Natural killer cell (primary cell): ENCODE measurements at regions not wholly inside any gene's neighbourhood (a gene's known extent, or its start where the extent isn't known, plus 50 kb on each side); places are given as distances from the start of the nearest gene placed in this dataset.

Experiments used
- ATAC-seq, 3 donors: fragments of 150-1000 bp in 2 of 3; fragments of 200-7000 bp in 1 of 3; cut with Tn5 transposase; 1 replicate in 1 of 3; 2 replicates in 2 of 3; pipeline ENCODE4 v1.10.0; 2021; ENCODE audit warnings: mild to moderate bottlenecking in 2 of 3, moderate library complexity in 2 of 3
- DNase-seq, 2 donors: peaks; one replicate each; pipeline versions ENCODE4 v3.0.0 to v3.0.0-alpha.2; 2013 to 2021; ENCODE audit warnings: mixed read lengths in 1 of 2
- H3K27ac ChIP-seq: one replicate; pipeline ENCODE4 v1.5.1; 2013; ENCODE audit warnings: mild to moderate bottlenecking, low read length
- H3K27me3 ChIP-seq: one replicate; pipeline ENCODE4 v1.6.1; 2013; ENCODE audit warnings: low read length; ENCODE audit not compliant: control insufficient read depth, insufficient read depth
- H3K36me3 ChIP-seq: one replicate; pipeline ENCODE4 v1.6.1; 2013; ENCODE audit warnings: low read length; ENCODE audit not compliant: control insufficient read depth, insufficient read depth
- H3K4me1 ChIP-seq: one replicate; pipeline ENCODE4 v1.6.1; 2013; ENCODE audit warnings: low read length; ENCODE audit not compliant: control insufficient read depth, insufficient read depth
- H3K4me3 ChIP-seq: one replicate; pipeline ENCODE4 v1.5.1; 2013; ENCODE audit warnings: low read length
- H3K9me3 ChIP-seq: one replicate; pipeline ENCODE4 v1.6.1; 2013; ENCODE audit warnings: low read length; ENCODE audit not compliant: control insufficient read depth, insufficient read depth
- H3K27ac Mint-ChIP-seq, 2 donors: one replicate each; pipeline ENCODE4 v1.8.0; 2022; ENCODE audit warnings: mild to moderate bottlenecking in 2 of 2, mixed read lengths in 2 of 2, moderate library complexity in 1 of 2
- H3K27me3 Mint-ChIP-seq, 2 donors: one replicate each; pipeline ENCODE4 v1.8.0; 2022; ENCODE audit warnings: low read depth in 2 of 2, mixed read lengths in 2 of 2
- H3K36me3 Mint-ChIP-seq: one replicate; pipeline ENCODE4 v1.8.0; 2022; ENCODE audit warnings: mixed read lengths
- H3K4me1 Mint-ChIP-seq, 2 donors: one replicate each; pipeline ENCODE4 v1.8.0; 2022; ENCODE audit warnings: mixed read lengths in 2 of 2
- H3K4me3 Mint-ChIP-seq: one replicate; pipeline ENCODE4 v1.8.0; 2022; ENCODE audit warnings: mild to moderate bottlenecking, moderate library complexity, mixed read lengths
- H3K9me3 Mint-ChIP-seq, 2 donors: one replicate each; pipeline ENCODE4 v1.8.0; 2022; ENCODE audit warnings: mixed read lengths in 2 of 2
- WGBS: methylation state at CpG from one replicate; pipeline ENCODE4 v1.1.7; 2013; ENCODE audit warnings: missing lambda C conversion rate; ENCODE audit not compliant: insufficient coverage; 5-methylcytosine and 5-hydroxymethylcytosine counted together
- intact Hi-C: fragments of 100-400 bp; cut with micrococcal nuclease; formaldehyde crosslinking; loops from one replicate; pipeline ENCODE4 v1.14.2; 2022
- TF ChIP-seq, protein P1 (sequence below): fragments of 200-600 bp; IDR thresholded peaks from one replicate; pipeline ENCODE4 v1.8.0; 2022; ENCODE audit warnings: antibody characterized with exemption

DNA sequence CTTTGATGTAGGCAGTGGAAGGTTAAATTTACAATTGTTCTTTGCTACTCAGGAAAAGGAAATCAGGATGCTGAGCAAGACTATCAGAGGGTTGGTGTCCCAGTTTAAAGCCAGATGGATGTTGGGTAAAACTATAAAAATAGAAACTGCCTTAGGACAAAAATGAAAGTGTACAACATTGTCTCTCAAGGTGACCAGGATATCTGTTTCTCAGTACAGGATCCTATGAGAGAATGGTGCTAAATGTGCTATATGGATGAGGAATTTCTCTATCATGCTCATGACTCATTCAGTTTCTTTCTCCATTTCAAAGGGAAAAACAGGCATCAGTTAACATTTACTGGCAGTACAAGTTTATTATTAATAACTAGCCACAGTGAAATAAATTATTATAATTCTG is 534.2 kb upstream of the GJE1 start:
- Mint-ChIP-seq H3K27ac (no peak overlapping the region), H3K4me1 (no peaks in the 10 kb centered on the region), H3K9me3 (peaks cover 2% of the 10 kb centered on the region in 2 donors), H3K27me3 (no peaks in the 10 kb centered on the region), H3K36me3 (no peaks in the 10 kb centered on the region), H3K4me3 (no peak overlapping the region)
- H3K9me3 ChIP-seq, result no peaks in the 10 kb centered on the region
- H3K4me3 ChIP-seq, result no peak overlapping the region
- no peaks in the 10 kb centered on the region for H3K27me3 ChIP-seq
- H3K4me1 ChIP-seq, result no peaks in the 10 kb centered on the region
- DNase-seq, result no peak
- no peak for ATAC-seq
- no peaks in the 10 kb centered on the region for H3K36me3 ChIP-seq
- H3K27ac ChIP-seq, result no peak overlapping the region
- intact Hi-C loops, result no loop called here
- TF ChIP-seq, protein P1, sequence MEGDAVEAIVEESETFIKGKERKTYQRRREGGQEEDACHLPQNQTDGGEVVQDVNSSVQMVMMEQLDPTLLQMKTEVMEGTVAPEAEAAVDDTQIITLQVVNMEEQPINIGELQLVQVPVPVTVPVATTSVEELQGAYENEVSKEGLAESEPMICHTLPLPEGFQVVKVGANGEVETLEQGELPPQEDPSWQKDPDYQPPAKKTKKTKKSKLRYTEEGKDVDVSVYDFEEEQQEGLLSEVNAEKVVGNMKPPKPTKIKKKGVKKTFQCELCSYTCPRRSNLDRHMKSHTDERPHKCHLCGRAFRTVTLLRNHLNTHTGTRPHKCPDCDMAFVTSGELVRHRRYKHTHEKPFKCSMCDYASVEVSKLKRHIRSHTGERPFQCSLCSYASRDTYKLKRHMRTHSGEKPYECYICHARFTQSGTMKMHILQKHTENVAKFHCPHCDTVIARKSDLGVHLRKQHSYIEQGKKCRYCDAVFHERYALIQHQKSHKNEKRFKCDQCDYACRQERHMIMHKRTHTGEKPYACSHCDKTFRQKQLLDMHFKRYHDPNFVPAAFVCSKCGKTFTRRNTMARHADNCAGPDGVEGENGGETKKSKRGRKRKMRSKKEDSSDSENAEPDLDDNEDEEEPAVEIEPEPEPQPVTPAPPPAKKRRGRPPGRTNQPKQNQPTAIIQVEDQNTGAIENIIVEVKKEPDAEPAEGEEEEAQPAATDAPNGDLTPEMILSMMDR, result no peak

DNA sequence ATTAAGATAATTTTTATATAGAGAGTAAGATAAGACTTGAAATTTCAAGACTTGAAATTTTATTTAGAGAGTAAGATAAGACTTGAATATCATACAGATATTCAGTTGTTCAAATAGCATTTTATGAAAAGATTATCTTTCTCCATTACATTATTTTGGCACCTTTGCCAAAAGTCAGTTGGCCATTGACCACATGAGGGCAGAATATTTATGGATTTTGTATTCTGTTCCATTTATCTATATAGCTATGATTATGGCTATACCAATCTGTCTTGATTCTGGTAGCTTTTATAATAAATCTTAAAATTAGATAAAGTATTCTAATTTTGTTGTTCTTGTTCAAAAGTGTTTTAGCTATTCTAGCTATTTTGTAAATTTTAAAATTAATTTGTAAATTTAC is 537.9 kb upstream of the GJE1 start:
- intact Hi-C loops, result no loop called here

DNA sequence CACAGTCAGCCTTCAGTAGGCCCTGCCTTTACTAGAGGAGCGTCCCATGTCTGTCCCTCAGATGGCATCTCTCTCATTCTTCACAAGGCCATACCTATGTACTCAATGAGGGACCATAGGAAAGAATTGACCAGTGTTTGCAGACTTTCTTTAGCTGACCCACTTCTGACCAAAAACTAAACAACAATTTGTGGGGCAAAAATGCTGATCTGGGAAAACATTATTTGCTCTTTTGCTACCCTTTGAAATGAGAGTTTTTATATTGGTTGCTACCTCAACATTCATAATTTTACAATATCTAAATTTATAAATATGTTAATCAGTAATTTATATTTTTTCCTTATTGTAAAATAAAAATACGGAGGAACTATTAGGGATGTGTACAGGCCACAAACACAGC is 539.4 kb upstream of the GJE1 start:
- WGBS, result 64% methylated on average over 1 of the region's 2 CpGs
- no peak for ATAC-seq
- no peaks in the 10 kb centered on the region for H3K27me3 Mint-ChIP-seq

More for the DNA sequence above, 537.9 kb upstream of the GJE1 start:
- no peak overlapping the region for H3K27ac ChIP-seq
- no peak overlapping the region for H3K4me3 ChIP-seq
- Mint-ChIP-seq H3K9me3 (no peaks in the 10 kb centered on the region), H3K27me3 (no peaks in the 10 kb centered on the region), H3K4me1 (no peaks in the 10 kb centered on the region), H3K27ac (no peak overlapping the region), H3K4me3 (no peak overlapping the region), H3K36me3 (no peaks in the 10 kb centered on the region)
- no peaks in the 10 kb centered on the region for H3K36me3 ChIP-seq
- ATAC-seq (no peak), DNase-seq (no peak)
- H3K9me3 ChIP-seq, result no peaks in the 10 kb centered on the region
- H3K27me3 ChIP-seq, result no peaks in the 10 kb centered on the region
- H3K4me1 ChIP-seq, result no peaks in the 10 kb centered on the region
- TF ChIP-seq, protein P1, result no peak

More for the DNA sequence above, 539.4 kb upstream of the GJE1 start:
- Histone ChIP-seq H3K27ac (no peak overlapping the region), H3K36me3 (no peaks in the 10 kb centered on the region), H3K4me3 (no peak overlapping the region), H3K27me3 (no peaks in the 10 kb centered on the region), H3K4me1 (no peaks in the 10 kb centered on the region), H3K9me3 (no peaks in the 10 kb centered on the region)
- H3K9me3 Mint-ChIP-seq, result no peaks in the 10 kb centered on the region
- no peak for DNase-seq
- no peak overlapping the region for H3K4me3 Mint-ChIP-seq
- TF ChIP-seq, protein P1, result no peak
- H3K27ac Mint-ChIP-seq, result no peak overlapping the region
- intact Hi-C loops, result no loop called here
- H3K36me3 Mint-ChIP-seq, result no peaks in the 10 kb centered on the region
- H3K4me1 Mint-ChIP-seq, result no peaks in the 10 kb centered on the region
